IPS DF 6.9 (cell line): ENCODE measurements at regions not wholly inside any gene's neighbourhood (a gene's known extent, or its start where the extent isn't known, plus 50 kb on each side); places are given as distances from the start of the nearest gene placed in this dataset.

Experiments
- DNase-seq: peaks from one replicate; pipeline ENCODE4 v3.0.0-alpha.2; 2013; ENCODE audit warnings: low read depth, low spot score
- H3K27ac ChIP-seq: one replicate; pipeline ENCODE4 v1.5.1; 2013; ENCODE audit warnings: low read length, control low read depth
- H3K27me3 ChIP-seq: 2 replicates; pipeline ENCODE4 v1.6.1; 2013; ENCODE audit warnings: mild to moderate bottlenecking, low read length; ENCODE audit not compliant: control insufficient read depth, insufficient read depth
- H3K36me3 ChIP-seq: 2 replicates; pipeline ENCODE4 v1.6.1; 2013; ENCODE audit warnings: low read length; ENCODE audit not compliant: control insufficient read depth, insufficient read depth
- H3K4me1 ChIP-seq: 2 replicates; pipeline ENCODE4 v1.6.1; 2013; ENCODE audit warnings: low read length; ENCODE audit not compliant: control insufficient read depth, insufficient read depth
- H3K4me3 ChIP-seq: 2 replicates; pipeline ENCODE4 v1.5.1; 2013; ENCODE audit warnings: mild to moderate bottlenecking, low read length
- H3K9me3 ChIP-seq: 2 replicates; pipeline ENCODE4 v1.6.1; 2013; ENCODE audit warnings: low read length, inconsistent platforms; ENCODE audit not compliant: control insufficient read depth, insufficient read depth
- WGBS: extraction: QIAGEN DNeasy Blood & Tissue Kit; methylation state at CpG from one replicate; pipeline ENCODE4 v1.1.7; 2013; ENCODE audit warnings: mixed read lengths, missing lambda C conversion rate; ENCODE audit not compliant: insufficient read length, insufficient coverage; 5-methylcytosine and 5-hydroxymethylcytosine counted together

GRCh38 chr20:50417484-50418235 lies 92.5 kb upstream of the PTPN1 start:
- no peaks in the 10 kb centered on the region for H3K36me3 ChIP-seq
- DNase-seq = no peak
- WGBS = no CpG with 5 or more reads among the region's 6 CpGs
- no peaks in the 10 kb centered on the region for H3K9me3 ChIP-seq
- H3K27me3 ChIP-seq = no peaks in the 10 kb centered on the region
- no peak overlapping the region for H3K4me3 ChIP-seq
- H3K27ac ChIP-seq = no peak overlapping the region
- H3K4me1 ChIP-seq = peaks cover 2% of the 10 kb centered on the region; the same call in 1 of the 2 replicates

- Histone ChIP-seq H3K9me3 (no peaks in the 10 kb centered on the region), H3K36me3 (no peaks in the 10 kb centered on the region), H3K27me3 (no peaks in the 10 kb centered on the region), H3K4me1 (peaks cover 2% of the 10 kb centered on the region; the same call in 1 of the 2 replicates), H3K27ac (no peak overlapping the region), H3K4me3 (no peak overlapping the region)
- no peak for DNase-seq
- WGBS = no CpG with 5 or more reads among the region's 4 CpGs
These were observed 91.1 kb upstream of the PTPN1 start for GRCh38 chr20:50418890-50419642.

DNA sequence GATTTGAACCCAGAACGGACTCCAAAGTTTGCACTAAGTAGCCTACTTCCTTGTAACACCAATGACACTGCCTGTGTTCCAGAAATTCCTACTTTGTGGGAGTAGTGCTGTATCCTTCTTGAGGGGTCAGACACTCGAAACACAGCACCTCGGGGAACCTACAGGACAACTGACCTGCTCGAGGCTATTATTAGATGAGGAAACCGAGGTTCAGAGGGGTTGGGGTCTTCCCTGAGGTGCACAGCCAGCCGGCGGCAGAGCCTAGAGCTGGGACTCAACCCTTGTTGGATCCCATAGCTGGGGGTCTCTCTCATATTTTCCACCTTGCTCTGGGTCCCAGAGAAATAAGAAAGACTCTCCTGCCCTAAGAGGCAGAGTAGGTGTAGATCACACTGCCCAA lies 89.8 kb upstream of the PTPN1 start:
- Histone ChIP-seq H3K4me1 (no peaks in the 10 kb centered on the region), H3K27ac (no peak overlapping the region), H3K36me3 (no peaks in the 10 kb centered on the region), H3K4me3 (no peak overlapping the region), H3K27me3 (no peaks in the 10 kb centered on the region), H3K9me3 (no peaks in the 10 kb centered on the region)
- no CpG with 5 or more reads among the region's 7 CpGs for WGBS
- no peak for DNase-seq

GRCh38 chr20:50421356-50422340 lies 88.5 kb upstream of the PTPN1 start:
- Histone ChIP-seq H3K27ac (no peak overlapping the region), H3K27me3 (no peaks in the 10 kb centered on the region), H3K9me3 (no peaks in the 10 kb centered on the region), H3K4me1 (no peaks in the 10 kb centered on the region), H3K36me3 (no peaks in the 10 kb centered on the region), H3K4me3 (no peak overlapping the region)
- WGBS = no CpG with 5 or more reads among the region's 6 CpGs
- no peak for DNase-seq

DNA sequence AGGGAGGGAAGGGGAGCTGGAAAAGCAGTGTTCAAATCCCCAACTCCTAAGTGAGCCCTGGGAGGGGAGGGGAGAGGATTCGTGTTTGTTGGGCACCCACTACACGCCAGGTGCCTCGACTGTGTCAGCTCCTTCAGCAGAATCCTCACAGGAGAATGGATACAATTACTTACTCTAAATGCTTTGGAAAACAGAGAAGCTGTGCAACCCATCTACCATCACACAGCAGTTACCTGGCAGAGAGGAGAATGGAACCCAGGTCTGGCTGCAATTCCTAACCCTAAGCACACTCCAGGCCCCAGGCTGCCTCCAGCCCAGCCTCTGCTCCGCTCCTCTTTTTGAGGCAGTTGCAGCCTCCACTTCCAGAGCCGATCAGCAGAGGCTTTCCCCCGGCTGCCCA lies 86.4 kb upstream of the PTPN1 start:
- Histone ChIP-seq H3K9me3 (no peaks in the 10 kb centered on the region), H3K27ac (no peak overlapping the region), H3K27me3 (no peaks in the 10 kb centered on the region), H3K4me1 (no peaks in the 10 kb centered on the region), H3K4me3 (no peak overlapping the region), H3K36me3 (no peaks in the 10 kb centered on the region)
- DNase-seq = no peak
- WGBS = no CpG with 5 or more reads among the region's 6 CpGs

DNA sequence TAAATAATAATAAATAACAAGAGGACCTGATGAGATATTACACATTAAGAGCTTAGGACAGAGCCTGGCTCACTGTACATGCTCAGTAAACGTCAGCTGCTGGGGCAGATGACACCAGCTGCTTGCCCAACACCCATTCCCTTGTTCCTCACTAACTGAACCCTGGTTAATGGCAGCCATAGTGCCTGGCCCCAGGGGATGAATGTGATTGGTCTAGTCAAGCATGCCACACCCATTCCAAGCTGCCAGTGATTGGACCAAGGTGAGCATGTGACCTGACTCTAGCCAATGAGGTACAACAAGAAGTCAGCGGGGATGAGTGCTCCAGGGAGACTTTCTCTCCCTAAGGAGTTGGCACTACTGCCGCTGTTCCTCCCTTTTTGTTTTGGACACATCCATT lies 85.1 kb upstream of the PTPN1 start:
- no peaks in the 10 kb centered on the region for H3K36me3 ChIP-seq
- no peaks in the 10 kb centered on the region for H3K9me3 ChIP-seq
- no peaks in the 10 kb centered on the region for H3K4me1 ChIP-seq
- H3K27me3 ChIP-seq = no peaks in the 10 kb centered on the region
- no peak overlapping the region for H3K4me3 ChIP-seq
- no peak for DNase-seq
- no CpG with 5 or more reads among the region's 3 CpGs for WGBS
- H3K27ac ChIP-seq = no peak overlapping the region

- no CpG with 5 or more reads among the region's 6 CpGs for WGBS
- no peak overlapping the region for H3K27ac ChIP-seq
- no peaks in the 10 kb centered on the region for H3K9me3 ChIP-seq
- H3K27me3 ChIP-seq = no peaks in the 10 kb centered on the region
- no peak overlapping the region for H3K4me3 ChIP-seq
- no peaks in the 10 kb centered on the region for H3K4me1 ChIP-seq
- no peaks in the 10 kb centered on the region for H3K36me3 ChIP-seq
- DNase-seq = no peak
These were observed 83.1 kb upstream of the PTPN1 start for GRCh38 chr20:50426866-50427718.

- Histone ChIP-seq H3K4me1 (no peaks in the 10 kb centered on the region), H3K36me3 (no peaks in the 10 kb centered on the region), H3K9me3 (no peaks in the 10 kb centered on the region), H3K27me3 (no peaks in the 10 kb centered on the region), H3K4me3 (no peak overlapping the region), H3K27ac (no peak overlapping the region)
- no peak for DNase-seq
- WGBS = no CpG with 5 or more reads among the region's 5 CpGs
These were observed 82.5 kb upstream of the PTPN1 start for GRCh38 chr20:50427719-50428083.

- Histone ChIP-seq H3K36me3 (no peaks in the 10 kb centered on the region), H3K27me3 (no peaks in the 10 kb centered on the region), H3K9me3 (no peaks in the 10 kb centered on the region), H3K4me1 (peaks cover 1% of the 10 kb centered on the region; the same call in 1 of the 2 replicates), H3K4me3 (no peak overlapping the region), H3K27ac (no peak overlapping the region)
- DNase-seq = no peak
- no CpG with 5 or more reads among the region's 6 CpGs for WGBS
These were observed 81.9 kb upstream of the PTPN1 start for GRCh38 chr20:50428097-50428828.
